ENCODE measurements at regions not wholly inside any gene's neighbourhood (a gene's known extent, or its start where the extent isn't known, plus 50 kb on each side); places are given as distances from the start of the nearest gene placed in this dataset.

GRCh38 chr10:5311617-5312016, 53.1 kb upstream of the UCN3 start:
- DNase-seq (ENCODE audit: low read depth) = no peak
- H3K4me3 ChIP-seq (ENCODE audit: low read depth, low read length) = no peak overlapping the region
- TF ChIP-seq MAX (IDR thresholded peaks at IDR 0.05; ENCODE audit: low read depth, low read length) (no peak), POLR2A (IDR thresholded peaks at IDR 0.05; ENCODE audit: extremely low read depth, insufficient read length) (no peak), CTCF (IDR thresholded peaks at IDR 0.05; ENCODE audit: low read depth, low read length) (no peak), MYC (IDR thresholded peaks at IDR 0.05; ENCODE audit: low read depth, low read length) (no peak)

- no peak for DNase-seq (ENCODE audit: low read depth)
- H3K4me3 ChIP-seq (ENCODE audit: low read depth, low read length) = no peak overlapping the region
- TF ChIP-seq MYC (IDR thresholded peaks at IDR 0.05; ENCODE audit: low read depth, low read length) (no peak), CTCF (IDR thresholded peaks at IDR 0.05; ENCODE audit: low read depth, low read length) (no peak), MAX (IDR thresholded peaks at IDR 0.05; ENCODE audit: low read depth, low read length) (no peak), POLR2A (IDR thresholded peaks at IDR 0.05; ENCODE audit: extremely low read depth, insufficient read length) (no peak)
Observed at GRCh38 chr10:5314840-5315239, 49.9 kb upstream of the UCN3 start.
